GM12873 (cell line): ENCODE measurements at regions not wholly inside any gene's neighbourhood (a gene's known extent, or its start where the extent isn't known, plus 50 kb on each side); places are given as distances from the start of the nearest gene placed in this dataset.

Source experiments
- TF ChIP-seq, protein P1 (sequence below): IDR thresholded peaks from 2 replicates; pipeline ENCODE4 v1.5.1; 2012; ENCODE audit warnings: low read depth, mild to moderate bottlenecking, moderate library complexity, low read length, control low read depth; ENCODE audit not compliant: insufficient read depth; ENCODE audit errors: missing control alignments

DNA sequence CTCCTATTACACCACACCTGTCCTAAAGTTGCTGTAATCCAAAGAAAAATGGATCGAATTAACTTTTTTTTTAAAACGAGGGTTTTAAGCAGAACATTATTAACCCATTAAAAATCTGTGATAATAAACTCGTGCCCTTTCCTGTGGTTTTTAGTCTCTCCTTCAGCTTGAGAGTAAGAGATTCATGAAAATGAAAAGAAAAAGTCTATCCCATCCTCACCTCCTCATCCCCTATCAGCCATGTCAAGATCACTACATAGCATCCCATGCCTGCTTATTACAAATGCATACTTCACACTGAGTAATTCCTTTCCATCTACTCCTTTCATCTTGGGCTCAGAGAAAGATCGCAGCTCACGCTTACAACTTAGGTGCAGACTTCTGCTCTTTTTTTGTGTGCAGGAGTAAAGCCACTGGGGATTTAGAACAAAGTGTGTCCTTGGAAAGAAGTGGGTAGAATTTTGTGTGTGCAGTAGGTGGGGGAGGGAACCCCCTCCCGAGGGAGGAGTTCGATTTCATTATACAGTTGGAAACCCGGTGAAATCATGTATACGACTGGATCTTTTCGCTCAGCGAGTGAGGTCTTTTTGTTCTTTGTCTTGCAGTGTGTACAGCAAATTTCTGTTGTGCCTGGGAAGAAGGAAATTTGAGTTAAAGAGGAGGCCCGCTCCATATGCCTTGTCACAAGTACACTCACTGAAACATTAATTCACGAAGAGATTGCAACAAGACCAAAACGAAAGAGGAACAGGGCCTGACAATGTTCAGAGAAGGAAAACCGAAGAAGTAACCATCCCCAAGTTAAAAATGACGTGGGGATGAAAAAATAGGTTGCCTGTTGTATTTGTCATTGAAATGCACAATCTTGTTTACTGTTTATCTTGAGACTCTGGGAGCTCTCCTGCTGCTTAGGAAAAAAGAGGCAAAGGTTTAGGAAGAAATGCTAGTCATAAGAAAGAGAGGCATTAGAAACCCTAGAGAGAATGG, 146.5 kb upstream of the ZNF217 start:
- TF ChIP-seq, protein P1, sequence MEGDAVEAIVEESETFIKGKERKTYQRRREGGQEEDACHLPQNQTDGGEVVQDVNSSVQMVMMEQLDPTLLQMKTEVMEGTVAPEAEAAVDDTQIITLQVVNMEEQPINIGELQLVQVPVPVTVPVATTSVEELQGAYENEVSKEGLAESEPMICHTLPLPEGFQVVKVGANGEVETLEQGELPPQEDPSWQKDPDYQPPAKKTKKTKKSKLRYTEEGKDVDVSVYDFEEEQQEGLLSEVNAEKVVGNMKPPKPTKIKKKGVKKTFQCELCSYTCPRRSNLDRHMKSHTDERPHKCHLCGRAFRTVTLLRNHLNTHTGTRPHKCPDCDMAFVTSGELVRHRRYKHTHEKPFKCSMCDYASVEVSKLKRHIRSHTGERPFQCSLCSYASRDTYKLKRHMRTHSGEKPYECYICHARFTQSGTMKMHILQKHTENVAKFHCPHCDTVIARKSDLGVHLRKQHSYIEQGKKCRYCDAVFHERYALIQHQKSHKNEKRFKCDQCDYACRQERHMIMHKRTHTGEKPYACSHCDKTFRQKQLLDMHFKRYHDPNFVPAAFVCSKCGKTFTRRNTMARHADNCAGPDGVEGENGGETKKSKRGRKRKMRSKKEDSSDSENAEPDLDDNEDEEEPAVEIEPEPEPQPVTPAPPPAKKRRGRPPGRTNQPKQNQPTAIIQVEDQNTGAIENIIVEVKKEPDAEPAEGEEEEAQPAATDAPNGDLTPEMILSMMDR = no peak

DNA sequence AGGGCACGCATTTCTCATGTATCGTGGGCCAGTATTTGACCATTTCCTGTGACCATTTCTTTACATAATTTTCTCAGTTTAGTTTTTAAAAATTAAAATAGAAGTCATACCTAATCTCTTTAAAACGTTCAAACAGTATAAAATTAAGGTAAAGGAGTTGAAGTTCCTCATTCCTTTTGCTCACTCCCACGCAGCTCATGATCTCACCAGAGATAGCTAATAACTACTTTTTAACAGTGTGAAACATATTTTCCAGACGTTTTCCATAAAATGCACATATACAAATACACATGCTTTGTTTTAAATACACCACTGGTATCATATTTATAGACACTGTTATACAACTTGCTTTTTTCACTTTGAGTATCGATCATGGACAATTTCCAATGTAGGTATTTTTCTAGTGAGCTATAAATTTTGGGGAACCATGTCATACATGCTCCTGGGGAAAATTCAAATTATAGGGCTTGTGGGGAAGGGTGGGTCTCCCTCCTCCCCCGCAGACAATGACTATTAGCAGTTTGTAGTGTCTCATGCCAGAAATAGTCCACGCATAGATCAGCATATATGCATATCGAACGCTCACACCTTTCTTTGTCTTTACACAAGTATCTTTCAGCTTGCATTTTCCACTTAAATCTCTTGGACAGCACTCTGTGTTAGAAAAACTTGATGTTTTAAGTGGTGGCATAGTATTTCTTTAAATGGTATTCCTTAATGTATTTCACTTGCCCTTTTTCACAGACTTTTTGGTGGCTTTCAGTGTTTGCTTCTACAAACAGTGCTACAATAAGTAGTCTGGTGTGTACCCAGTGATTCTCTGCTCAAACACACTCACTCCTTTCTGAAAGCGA, 145.5 kb upstream of the ZNF217 start:
- TF ChIP-seq, protein P1 = no peak

DNA sequence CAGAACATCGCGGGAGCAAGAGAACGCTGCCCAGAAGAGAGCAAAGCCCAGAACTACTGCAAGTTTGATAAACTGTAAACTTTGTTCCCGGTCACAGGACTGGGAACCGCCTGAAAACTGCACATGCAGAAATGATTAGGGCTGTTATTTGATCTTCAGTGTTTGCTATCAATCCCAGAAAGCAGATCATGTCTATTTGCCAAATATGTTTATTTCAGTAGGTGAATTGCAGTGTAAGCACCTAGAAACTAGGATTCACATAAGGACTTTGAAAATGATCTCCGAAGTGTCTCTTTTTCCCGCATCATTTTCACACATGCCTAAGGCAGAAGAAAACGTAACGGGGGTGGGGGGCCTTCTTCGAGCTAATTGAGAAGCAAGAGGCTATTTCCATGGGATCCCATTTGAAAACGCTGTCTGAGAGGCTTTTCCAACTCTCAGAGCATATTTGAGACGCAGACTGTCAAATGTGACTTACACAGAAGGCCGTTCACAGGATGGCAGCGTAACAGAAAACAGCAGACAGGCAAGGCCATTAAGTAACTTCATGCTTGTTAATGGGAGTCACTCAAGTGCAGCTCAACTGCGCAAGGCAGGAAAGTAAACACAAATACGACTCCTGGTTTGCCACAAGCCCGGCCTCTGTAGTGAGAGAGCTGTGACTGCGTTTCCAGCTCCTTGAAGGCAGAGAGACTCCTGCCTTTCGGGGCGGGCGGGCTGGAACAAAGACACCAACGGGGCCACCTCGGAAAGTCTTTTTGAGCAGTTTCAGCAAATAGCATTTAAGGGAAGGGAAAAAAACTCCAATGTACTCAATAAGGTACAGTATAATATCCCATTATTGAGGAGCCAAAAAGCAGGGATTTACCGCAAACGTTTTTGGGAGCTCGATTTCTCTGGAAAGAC, 144.7 kb upstream of the ZNF217 start:
- TF ChIP-seq, protein P1 = no peak

DNA sequence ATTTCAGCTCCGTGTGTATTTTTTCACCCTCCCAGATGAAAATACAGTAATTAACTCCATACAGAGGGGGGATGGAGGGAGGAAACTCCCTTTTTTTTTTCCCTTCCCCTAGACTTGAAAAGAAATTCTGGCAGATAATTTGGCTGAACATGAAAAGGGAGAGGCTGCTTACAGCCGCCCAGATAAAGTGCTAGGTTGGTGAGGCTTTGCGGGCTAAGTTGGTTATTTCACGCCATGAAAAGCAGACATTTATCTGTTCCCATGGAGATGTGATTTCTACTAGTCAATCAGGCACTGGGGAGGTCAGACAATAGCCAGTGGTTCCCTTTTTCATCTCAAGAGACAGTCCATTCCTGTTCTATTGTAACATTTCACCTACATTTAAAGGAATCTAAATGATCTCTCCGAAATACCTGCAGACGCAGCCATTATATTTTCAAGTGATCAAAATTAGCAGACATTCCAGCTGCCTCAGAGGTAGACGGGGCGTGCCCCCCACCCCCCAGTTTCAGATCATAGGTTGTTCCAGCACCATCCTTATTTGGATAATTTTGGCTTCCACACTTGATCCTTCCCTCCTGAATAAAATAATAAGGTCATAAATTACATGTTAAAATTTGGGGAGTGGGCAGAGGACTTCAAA, 143.9 kb upstream of the ZNF217 start:
- TF ChIP-seq, protein P1 = no peak

DNA sequence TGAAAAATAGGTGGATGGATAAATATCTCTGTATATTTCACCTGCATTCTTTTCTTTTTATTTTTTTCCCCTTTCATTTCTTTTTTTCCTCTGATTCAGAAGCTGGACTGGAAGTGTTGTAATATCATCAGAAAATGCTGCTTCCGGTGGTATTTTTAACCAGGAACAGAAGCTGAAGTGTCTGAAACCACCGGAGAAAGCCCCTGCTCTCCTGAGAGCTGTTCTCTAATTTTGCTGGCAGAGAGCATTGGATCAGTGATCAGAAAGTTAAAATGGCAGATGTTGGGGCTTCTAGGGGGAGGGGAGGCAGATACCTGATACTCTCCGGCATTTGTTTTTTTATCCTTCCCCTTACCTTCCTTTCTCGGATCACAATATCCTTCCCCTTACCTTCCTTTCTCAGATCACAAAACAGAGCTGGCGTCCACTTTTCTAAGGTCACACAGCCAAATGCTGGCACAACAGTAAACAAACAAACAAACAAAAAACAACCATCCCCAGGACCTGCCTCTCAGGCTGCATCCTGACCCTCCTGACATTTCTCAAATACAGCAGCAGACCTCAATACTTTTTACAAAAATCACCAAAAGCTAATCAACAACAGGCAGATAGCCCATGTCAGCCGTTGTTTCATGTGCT, 143.2 kb upstream of the ZNF217 start:
- TF ChIP-seq, protein P1 = no peak

DNA sequence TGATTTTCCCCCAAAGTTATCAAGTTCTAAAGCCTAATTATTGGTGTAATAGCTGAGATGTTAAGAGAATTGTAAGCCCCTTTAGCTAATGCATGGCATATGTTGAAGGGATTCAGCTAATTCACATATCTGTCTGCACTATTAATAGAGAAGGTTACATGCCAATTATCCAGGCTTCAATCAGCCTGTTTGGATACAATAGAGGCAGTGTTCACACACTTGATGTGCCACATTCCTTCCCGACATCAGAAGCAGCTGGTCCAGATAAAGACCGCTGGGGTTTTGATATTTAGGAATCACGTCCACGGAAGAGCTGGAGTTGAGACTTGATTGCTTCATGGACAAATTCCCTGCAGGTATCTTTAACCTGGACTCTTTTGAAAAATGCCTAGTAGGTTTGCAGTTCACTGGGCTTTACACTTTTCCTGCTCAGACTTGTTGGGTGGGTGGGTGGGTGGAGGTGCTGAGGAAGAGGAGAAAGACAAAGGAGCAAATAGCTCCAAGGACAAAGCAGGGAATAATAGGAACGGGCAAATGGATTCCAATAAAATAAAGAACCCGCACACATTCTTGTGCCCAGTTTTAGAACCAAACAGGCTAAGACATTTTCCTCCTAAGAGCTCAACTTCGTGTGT, 142.6 kb upstream of the ZNF217 start:
- TF ChIP-seq, protein P1 = no peak
